ENCODE measurements at regions not wholly inside any gene's neighbourhood (a gene's known extent, or its start where the extent isn't known, plus 50 kb on each side); places are given as distances from the start of the nearest gene placed in this dataset.

- Mint-ChIP-seq H3K27me3 (peaks cover 32% of the 10 kb centered on the region), H3K4me3 (no peak overlapping the region), H3K9me3 (no peaks in the 10 kb centered on the region), H3K27ac (ENCODE audit: low read depth) (no peak overlapping the region), H3K36me3 (ENCODE audit: insufficient read depth) (no peaks in the 10 kb centered on the region), H3K4me1 (no peaks in the 10 kb centered on the region)
- ATAC-seq (replicated peaks; ENCODE audit: extremely low read depth, poor library complexity, severe bottlenecking) (no peak), DNase-seq (ENCODE audit: low spot score in 2 of 2) (no peak)
Measured at GRCh38 chr1:94596260-94596659, 54.7 kb upstream of the F3 start.

- no peak for ATAC-seq (replicated peaks; ENCODE audit: extremely low read depth, poor library complexity, severe bottlenecking)
- Mint-ChIP-seq H3K27ac (ENCODE audit: low read depth) (no peak overlapping the region), H3K4me1 (no peaks in the 10 kb centered on the region), H3K9me3 (no peaks in the 10 kb centered on the region), H3K4me3 (no peak overlapping the region), H3K27me3 (peaks cover 38% of the 10 kb centered on the region), H3K36me3 (ENCODE audit: insufficient read depth) (no peaks in the 10 kb centered on the region)
- no peak for DNase-seq (ENCODE audit: low spot score in 2 of 2)
Measured at GRCh38 chr1:94595658-94596057, 54.1 kb upstream of the F3 start.

- Mint-ChIP-seq H3K4me3 (no peak overlapping the region), H3K36me3 (ENCODE audit: insufficient read depth) (no peaks in the 10 kb centered on the region), H3K27ac (ENCODE audit: low read depth) (no peak overlapping the region), H3K4me1 (no peaks in the 10 kb centered on the region), H3K27me3 (peaks cover 57% of the 10 kb centered on the region), H3K9me3 (no peaks in the 10 kb centered on the region)
- ATAC-seq (replicated peaks; ENCODE audit: extremely low read depth, poor library complexity, severe bottlenecking), result no peak
- DNase-seq (ENCODE audit: low spot score in 2 of 2), result no peak
Measured at GRCh38 chr1:94593611-94594010, 52.1 kb upstream of the F3 start.

- H3K27me3 Mint-ChIP-seq, result peaks cover 62% of the 10 kb centered on the region
- H3K36me3 Mint-ChIP-seq (ENCODE audit: insufficient read depth), result no peaks in the 10 kb centered on the region
- H3K27ac Mint-ChIP-seq (ENCODE audit: low read depth), result no peak overlapping the region
- no peaks in the 10 kb centered on the region for H3K9me3 Mint-ChIP-seq
- ATAC-seq (replicated peaks; ENCODE audit: extremely low read depth, poor library complexity, severe bottlenecking) (no peak), DNase-seq (ENCODE audit: low spot score in 2 of 2) (no peak)
- no peaks in the 10 kb centered on the region for H3K4me1 Mint-ChIP-seq
- H3K4me3 Mint-ChIP-seq, result no peak overlapping the region
Measured at GRCh38 chr1:94592571-94592920, 51.0 kb upstream of the F3 start.

GRCh38 chr1:94591823-94592570 lies 50.4 kb upstream of the F3 start:
- Mint-ChIP-seq H3K27me3 (peaks cover 63% of the 10 kb centered on the region), H3K4me1 (no peaks in the 10 kb centered on the region)

More at GRCh38 chr1:94591823-94592570, 50.4 kb upstream of the F3 start:
- Mint-ChIP-seq H3K9me3 (no peaks in the 10 kb centered on the region), H3K36me3 (ENCODE audit: insufficient read depth) (no peaks in the 10 kb centered on the region), H3K4me3 (no peak overlapping the region), H3K27ac (ENCODE audit: low read depth) (no peak overlapping the region)
- DNase-seq (ENCODE audit: low spot score in 2 of 2) (no peak), ATAC-seq (replicated peaks; ENCODE audit: extremely low read depth, poor library complexity, severe bottlenecking) (no peak)

Data from central memory CD8-positive, alpha-beta T cell (primary cell).